ENCODE measurements at regions not wholly inside any gene's neighbourhood (a gene's known extent, or its start where the extent isn't known, plus 50 kb on each side); places are given as distances from the start of the nearest gene placed in this dataset.

DNA sequence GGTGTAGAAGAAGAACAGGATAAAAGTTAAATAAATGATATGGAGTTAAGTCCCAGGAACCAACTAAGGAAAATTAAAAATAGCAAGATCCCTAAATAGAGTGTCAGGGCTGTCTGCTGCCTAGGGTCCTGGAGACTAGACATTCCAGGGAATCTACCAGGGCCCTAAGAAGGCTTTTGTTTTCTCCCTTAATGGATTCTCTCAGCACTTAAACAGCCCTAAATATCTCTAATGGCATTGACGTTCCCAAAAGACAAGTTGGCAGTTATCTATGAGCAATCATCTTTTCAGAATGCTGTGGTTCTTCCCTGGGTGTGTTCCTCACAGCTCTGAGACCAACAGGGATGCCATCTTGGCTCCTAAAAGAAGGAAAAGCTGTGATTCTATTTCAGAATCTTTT lies 616.3 kb downstream of the EPHA4 start:
- no peak for TF ChIP-seq POLR2A (IDR thresholded peaks at IDR 0.05)
- TF ChIP-seq CTCF (IDR thresholded peaks at IDR 0.05 in 4 of 5, conservative IDR thresholded peaks at IDR 0.05 in 1 of 5), result no peak

Measured in gastrocnemius medialis (tissue), 4 donors.